ENCODE measurements at regions not wholly inside any gene's neighbourhood (a gene's known extent, or its start where the extent isn't known, plus 50 kb on each side); places are given as distances from the start of the nearest gene placed in this dataset.

DNA sequence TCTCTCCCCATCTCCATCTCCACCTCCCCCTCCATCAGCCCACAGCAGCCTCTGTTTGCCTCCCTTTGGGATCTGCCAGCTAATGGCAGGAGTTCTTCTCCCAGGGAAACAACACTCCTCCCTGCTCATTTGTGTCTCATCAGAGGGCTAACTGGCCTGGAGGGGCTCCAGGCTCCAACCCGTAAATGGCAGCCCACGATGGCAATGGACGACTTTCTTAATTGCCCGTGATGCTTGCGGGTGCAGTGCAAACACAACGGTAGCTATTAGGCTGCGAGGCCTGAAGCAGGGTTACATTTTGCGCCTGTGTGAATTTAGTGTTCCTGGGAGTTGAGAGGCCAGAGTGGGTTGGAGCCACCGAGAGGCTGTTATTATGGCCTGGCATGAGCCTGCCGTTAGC lies 285.1 kb downstream of the TNS1 start:
- no peak for DNase-seq

DNA sequence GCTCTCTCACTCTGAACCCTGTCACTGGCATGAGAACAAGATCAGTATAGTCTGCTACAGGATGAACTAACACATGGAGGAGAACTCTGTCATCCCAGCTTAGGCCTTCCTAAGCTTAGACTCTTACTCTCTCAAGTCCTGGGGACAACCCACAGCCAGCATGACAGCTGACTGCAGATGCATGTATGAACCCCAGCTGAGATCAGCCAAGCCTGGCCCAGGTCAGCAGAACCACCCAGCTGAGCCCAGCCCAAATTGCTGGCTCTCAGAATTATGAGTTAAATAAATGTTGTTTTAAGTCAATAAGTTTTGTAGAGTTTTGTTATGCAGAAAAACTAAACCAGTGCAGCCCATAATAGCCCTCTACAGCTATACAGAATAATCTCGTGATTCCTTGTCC lies 287.3 kb downstream of the TNS1 start:
- no peak for DNase-seq

DNA sequence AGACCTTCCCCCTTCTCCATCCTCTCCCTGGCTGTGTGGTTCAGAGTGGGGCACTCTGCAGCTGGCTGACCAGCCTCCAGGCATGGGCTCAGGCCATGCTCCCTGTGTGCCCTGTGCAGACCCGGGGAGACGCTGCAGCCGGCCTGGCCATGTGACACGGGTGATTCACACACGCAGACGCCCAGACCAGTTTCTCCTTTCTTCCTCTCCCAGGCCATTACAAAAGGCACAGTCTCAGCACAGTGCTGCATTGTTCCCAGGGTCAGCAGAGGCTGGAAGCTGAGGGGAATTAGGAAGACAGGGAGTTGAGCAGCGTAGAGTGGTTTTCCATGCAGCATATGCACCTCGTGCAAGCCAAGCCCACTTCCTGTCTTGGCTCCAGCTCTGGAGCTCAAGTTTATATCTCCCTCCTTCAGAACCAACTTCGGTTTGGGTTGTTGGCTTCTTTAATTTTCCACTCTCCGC lies 288.5 kb downstream of the TNS1 start:
- DNase-seq = no peak

DNA sequence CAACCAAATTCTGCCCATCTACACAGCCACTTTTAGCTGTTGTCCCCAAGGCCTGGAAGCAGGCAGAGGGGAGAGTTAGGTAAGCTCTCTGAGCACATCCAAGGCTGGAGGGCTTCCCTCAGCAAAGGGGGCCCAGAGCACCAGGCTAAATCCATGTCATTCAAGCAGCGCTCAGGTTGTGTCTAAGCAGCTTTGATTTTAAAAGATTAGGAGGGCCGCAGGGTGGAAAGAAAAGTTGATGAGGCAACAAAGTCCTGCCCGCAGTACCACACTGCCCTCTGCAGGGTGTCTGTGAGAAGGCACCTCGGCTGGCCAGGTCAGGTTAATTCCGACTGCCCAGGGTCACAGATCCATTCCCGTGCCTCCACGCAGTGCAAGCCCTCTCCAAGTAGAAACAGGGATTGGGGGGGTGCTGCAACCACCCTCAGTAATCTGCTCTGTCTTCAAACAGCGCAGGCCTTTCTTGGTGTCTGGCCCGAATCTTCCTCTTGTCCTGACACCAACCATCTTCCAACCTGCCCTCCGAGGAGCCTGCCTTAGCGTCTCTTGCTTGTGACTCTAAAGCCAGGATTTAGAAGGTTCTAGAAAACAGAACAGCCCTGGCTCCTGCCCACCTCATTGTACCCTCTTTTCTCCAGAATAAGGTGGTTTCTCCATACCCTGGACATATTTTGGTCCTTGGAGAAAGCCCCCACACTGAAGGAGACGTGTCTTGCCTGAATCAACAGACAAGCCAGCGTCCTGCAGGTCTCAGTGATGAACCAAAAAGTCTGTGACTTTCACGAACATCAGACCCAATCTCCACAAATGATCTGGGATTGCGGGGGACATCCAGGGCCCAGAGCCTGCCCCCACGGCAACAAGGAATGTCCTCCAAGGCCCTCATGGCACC lies 289.2 kb downstream of the TNS1 start:
- DNase-seq = peak; percentile 83

DNA sequence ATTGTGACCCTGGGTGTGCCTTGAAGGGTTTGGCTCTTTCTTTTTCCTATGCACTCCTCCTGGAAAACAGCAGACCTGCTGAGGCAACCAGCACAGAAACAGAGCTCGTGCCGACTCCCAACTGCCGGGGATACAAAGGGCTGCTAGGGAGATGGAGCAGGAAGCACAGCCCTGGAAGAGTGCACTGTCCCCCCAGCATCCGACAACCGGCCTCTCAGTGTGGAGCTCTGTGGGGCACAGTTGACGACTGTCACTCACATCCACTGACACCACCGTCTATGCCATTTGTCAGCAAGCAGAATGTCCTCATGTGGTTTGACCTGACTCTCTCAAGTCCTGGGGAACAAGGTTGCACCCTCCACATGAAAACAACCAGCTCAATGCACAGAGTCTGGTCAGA lies 290.4 kb downstream of the TNS1 start:
- no peak for DNase-seq

DNA sequence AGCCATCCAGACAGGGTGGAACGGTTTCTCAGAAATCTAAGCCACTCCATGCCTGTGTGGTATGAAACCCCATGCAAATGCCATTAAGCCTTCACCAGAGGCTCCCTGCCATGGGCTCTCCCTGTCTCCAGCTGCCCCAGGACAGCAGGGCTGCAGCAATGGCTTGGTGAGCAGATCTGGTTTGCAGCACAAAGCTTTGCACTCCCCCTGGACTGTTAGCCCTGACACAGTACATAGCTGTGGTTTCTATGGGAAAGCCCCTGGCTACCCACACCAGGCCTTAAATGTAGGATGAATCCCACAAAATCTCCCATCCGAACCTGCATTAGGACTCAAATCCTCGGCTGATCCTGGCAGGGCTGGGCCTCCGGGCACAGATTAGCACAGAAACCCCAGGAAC lies 291.6 kb downstream of the TNS1 start:
- DNase-seq = no peak

DNA sequence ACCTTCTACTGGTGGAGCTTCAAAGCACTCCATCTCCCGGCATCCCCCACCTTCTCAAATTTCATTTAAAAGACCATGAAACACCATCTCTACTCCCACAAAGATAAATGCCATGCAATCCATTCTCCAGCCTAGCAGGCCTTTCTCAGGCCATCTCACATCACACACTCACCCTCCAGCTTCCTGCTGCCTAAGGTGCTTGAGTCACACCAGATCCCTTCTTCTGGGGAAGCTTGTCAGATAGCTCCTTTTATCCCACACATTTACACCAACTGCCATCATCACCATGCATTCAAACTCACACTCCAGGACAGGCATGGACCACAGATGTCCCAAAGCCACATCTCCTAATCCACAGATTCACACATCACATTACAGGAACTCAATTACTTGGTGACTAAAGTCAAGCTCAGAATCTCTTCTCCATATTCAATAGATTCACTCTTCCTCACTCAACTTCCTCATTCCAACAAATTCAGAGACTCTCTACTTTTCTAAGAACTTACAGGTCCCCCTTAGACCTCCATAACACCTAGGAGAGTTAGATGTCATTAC lies 292.5 kb downstream of the TNS1 start:
- no peak for DNase-seq

DNA sequence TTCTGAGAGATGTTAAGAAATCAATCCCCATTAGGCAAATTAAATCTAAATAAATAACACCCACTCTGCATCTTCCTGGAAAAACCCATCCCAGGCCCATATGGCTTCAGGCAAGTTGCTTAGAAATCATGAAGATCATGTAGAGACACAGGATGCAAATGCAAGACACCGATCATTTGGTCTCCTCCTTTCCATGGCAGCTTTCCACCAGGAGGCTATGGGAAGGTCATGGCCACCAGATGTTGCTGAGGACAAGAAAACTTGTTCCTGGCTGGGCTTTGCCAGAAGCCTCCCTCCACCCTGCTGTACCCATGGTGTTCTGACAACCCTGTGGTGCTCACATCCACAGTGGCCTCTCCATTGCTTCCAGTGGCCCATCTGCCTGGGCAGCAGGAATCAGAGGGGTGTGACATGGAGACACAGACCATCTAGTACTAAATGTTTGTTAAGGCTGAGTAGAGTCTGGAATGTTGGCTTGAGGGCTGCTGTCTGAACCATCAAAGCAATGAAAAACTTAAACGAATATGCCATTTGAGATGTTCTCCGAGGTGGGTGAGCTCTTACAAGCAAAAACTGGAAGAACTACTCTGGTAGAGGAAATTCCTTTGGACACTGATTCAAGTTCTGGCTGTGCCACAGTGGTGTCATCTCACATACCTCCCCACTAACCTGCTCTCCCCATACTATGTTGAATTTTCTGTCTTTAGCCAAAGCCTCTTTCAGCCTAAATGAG lies 293.2 kb downstream of the TNS1 start:
- no peak for DNase-seq

DNA sequence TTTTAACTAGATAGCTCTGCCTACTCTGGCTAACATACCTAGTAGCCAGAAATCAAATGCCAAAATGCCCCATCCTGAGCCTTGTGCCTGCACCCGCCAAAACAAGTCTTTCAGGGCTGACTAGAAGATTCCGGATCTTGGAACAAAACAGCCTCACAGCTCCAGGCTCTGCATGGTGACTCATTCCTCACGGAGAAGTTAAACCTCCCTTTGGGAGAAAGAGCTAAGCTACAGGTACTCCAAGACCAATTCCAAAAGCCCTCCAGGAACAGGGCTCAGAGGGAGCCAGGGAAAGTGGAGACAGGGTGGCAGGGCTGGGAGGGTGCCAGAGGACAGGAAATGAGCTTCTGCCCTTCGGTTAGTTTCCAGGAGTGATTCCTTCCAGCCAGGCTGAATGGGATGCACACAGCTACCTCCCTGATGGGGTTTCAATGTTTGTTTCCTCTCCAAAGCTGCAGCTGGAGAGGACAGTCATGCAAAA lies 295.6 kb downstream of the TNS1 start:
- no peak for DNase-seq

DNA sequence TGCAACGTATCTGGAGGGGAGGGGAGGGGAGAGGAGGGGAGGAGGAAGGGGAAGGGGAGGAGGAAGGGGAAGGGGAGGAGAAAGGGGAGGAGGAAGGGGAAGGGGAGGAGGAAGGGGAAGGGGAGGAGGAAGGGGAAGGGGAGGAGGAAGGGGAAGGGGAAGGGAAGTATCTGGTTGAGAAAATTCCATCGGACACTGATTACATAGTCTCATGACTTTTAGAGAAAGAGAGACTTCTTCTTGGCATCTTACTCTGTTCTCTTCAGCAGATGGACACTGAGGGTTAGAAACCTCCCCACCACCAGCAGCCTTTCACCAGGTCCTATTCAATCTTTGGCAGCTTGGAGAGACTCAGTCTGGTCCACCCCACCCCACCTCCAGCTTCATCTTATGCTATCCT lies 296.3 kb downstream of the TNS1 start:
- no peak for DNase-seq

DNA sequence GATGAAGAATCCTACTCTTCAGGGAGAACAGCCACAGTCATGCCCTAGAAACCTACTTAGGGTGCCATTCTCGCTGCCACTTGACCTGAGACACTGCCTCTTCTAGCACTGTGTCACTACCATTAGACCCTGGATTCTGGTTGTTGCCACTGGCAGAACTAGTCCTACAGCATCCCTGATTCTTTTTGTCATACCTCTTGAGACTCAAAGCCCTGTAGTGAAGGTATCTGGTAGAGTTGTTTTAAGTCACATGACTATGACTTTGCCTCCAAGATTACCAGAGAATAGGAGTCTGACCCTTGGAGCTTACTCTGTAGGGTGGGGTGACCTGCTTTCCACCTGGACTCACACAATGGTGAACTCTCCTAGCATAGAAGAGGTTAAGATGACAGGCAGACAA lies 296.7 kb downstream of the TNS1 start:
- DNase-seq = no peak

DNA sequence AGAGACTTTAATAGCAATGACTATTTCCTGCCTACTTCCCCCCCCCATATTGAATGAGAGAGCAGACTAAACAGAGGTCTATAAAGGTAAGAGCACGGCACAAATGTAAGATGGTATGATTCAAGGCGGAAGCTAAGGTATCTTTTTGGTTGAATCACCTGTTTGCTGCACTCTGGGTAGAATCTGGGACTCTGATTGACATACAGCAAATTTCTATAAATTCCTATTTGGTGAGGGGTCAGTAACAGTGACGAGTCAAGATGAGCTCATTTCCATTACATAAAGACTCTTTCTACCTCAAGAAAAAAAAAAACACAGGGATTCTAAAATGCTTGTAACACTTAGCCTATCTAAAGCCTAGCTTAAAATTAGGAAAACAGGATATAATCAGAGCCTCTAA lies 297.3 kb downstream of the TNS1 start:
- no peak for DNase-seq

DNA sequence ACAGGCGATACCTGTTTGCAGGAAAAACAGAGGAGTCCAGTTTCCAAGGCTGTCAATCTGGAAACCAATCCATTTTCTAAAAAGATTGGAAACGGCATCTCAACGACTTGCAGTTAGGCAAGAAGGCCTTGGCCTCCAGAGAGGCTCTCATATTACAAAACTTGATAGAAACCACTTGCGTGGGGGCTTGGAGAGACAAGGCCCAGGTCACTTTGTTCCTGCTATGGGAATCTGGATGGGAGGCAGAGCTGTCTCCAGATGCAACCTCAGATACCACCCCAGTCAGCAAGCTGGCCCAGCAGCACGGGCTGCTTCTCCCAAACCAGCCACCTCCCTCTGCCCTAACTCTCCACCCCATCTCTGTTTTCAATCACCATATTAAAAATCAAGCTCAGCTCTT lies 298.8 kb downstream of the TNS1 start:
- no peak for DNase-seq

DNA sequence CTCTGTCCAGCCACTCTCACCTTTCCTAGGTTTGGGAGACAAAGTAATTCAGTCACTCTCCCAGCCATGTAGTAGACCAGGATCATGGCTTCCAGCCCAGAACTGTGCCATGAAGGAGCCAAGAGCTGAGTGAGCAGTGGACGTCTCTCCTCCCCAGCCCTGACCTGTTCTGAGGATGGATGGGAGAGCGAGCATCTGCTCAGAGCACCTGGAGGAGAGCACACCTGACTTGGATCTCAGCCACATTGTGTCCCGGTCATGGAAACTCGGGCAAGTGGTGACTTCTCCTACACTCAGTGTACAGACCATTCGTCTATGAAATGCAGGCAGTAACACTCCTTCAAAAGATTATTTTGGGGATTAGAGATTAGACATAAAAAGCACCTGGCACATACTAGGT lies 299.7 kb downstream of the TNS1 start:
- DNase-seq = no peak

DNA sequence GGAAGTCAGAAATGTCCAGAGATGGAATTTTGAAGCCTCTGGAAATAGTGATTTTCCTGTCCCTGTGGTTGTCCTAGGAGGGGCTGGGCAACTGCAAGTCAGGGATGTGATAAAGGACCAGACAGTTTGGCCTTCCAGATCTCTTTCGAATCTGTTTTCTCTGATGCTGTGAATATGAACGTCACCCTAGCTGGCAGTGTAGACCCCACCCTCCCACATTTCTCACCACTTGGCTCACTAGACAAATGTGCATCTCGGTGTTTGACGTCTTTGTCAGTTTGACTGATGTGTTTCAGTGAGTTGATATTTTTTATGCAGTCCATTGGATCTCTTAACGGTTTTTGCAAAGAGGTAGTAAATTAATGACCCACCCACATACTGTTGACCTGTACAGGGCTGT lies 301.2 kb downstream of the TNS1 start:
- DNase-seq = no peak

DNA sequence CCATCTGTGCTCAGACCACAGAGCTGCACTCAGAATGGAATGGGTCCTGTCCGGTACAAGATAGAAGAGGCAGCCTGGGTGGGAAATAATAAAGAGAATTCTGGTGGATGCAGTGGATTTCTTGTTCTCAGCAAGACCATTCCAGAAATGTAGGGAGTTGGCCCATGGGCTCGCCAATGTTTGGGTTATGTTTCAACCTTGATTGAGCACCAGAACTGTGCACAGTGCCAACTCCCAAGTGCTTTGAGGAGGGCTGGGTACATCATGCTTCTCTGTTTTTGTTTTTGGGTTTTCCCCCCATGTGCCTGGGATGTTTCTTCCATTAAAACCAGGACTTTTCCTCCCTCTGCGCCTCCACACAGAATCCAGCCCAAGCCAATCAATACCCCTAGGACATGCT lies 304.1 kb downstream of the TNS1 start:
- DNase-seq = no peak

DNA sequence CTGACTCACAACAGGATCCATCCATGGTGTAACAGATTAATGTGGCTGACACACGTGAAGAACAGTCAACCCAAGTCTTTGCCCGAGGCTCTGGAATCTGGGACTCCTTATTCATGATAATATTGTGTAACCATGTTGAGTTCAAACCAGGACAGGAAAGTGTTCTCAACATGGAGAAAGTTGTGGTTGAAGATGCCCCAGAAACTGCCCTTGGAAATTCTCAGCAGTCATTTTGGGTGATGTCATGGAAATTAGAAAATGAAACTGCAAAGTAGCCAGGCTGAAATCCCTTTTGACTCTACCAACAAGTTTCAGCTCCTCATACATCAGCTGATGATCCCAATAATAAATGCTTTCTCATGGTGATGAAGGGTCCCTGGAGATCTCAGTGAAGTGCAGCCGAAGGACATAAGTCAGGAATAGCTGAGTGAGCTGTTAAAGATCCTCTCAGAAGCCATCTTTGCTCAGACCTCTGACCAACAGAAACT lies 307.7 kb downstream of the TNS1 start:
- no peak for DNase-seq

DNA sequence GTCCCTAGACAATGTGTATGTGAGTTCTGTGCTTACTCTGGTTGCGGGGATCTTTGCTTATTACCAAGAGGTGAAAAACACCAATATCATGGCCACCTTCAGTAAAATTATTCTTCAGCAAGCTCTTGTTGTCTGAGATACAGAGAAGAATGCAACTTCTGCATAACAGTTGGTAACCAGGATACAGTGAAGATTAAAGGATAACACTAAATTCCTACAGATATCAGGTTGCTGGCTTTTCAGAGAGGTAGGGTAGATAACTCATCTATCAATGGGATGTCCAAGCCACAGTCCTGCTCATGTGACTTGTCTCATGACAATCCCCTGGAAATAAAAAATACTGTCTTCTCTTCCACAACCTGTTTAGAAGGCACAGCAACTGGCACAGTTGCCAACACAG lies 308.5 kb downstream of the TNS1 start:
- no peak for DNase-seq

DNA sequence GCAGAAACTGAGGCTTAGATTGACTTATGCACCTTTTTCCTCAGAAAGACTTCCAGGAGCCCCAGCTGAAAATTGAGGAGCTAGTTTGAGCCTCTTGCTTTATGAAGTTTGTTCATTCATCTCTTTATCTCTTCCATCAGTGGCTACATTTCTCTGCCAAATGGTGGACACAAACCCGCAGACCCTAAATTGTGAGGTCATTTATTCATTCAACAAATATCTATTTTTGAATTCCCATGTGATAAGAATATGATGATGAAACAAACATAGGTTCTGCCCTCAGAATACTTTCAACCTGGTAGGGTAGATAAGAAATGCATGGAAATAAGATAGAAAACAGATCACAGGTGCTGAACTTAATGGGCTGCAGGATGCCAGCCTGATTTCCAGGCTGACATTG lies 309.4 kb downstream of the TNS1 start:
- no peak for DNase-seq

DNA sequence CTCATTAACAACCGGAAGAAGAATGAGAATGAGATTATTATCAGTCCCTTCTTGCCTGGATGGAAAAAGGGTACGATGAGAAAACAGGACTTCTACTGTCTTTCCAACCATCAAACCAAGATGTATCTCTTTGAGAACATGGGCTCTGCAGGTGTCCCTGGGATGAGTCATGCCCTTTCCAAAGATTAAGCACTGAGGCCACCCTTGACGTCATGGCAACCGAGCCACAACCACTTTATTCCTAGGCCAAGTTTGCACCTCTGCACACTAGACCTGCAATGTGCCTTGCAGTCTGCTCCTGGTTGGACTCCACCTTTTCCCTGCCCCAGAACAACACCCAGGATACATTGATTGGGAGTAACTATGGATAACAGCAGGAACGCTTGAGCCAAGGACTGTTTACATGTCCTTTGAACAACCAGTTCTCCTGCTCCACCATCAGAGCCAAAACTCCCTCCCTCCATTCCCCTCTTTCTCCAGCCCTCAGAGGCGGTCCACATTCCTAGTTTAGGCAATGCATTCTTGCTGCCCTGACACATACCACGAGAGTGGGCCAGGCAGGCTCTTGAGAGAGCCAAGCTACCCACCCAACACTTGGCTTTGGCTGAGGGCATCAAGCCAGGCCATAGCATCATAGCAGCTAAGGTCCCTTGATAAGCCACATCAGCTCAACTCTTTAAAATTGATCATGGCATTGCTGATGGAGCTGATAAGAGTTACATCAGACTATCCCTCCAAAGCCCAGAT lies 310.7 kb downstream of the TNS1 start:
- DNase-seq = no peak

DNA sequence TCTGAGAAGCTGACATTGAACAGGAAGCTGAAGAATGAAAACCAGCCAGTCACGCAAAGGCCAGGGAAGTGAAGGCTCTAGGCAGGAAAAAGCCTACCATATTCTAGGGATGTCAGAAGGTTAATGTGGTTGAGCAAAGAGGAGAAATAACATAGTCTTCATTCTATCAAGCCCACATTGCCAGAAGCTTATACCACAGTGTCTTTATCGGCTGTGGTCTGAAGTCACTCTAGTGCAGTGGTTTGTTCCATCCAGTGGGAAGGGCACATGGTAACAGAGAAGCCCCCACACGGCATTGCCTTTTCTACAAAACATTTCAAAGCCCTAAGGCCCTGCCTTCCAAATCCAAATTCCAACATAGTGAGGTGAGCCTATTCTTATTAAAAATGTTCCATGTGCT lies 311.3 kb downstream of the TNS1 start:
- DNase-seq = no peak

DNA sequence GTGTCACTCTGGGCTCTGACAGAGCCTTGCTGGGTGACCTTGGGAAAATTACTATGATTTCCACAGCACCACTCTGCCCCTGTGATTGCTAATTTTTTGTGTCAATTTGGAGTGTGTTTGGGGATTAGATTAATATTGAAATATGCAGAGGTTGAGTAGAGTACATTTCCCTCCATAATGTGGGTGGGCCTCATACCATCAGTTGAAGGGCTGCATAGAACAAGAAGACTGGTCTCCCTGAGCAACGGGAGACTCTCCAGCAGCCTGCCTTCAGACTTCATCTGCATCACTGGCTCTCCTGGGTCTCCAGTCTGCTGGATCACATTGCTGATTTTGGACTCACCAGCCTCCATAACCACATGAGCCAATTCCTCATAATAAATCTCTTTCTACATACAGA lies 313.7 kb downstream of the TNS1 start:
- no peak for DNase-seq

DNA sequence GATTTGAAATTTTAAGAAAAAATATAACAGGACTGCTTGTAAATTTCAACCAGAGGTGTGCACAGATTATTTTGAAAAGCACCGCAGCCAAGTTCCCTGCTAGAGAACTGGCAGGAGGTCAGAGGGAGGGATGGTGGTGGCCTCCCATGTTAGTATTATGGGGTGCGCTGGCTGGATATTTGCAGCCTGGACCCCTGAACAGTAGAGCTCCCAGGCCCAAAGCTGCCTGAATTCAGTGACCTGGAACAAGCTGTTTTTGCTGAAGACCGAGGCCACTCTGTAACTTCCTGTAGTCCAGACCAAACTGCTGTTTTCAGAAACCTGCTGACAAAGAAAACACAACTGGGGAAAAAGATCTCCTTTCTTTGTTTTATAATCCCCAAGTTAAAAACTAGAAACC lies 314.3 kb downstream of the TNS1 start:
- DNase-seq = no peak

All from stimulated activated CD4-positive, alpha-beta T cell treated with anti-CD3 and anti-CD28 coated beads, Interleukin-15, amount 100 ng/mL, for 24 hours (primary cell).